ENCODE measurements at regions not wholly inside any gene's neighbourhood (a gene's known extent, or its start where the extent isn't known, plus 50 kb on each side); places are given as distances from the start of the nearest gene placed in this dataset.

GRCh38 chr6:137702791-137703424 is 164.2 kb upstream of the TNFAIP3 start:
- no peak overlapping the region for H2BK120ac ChIP-seq (ENCODE audit: low read depth, low read length, poor library complexity, severe bottlenecking)
- Mint-ChIP-seq H3K4me1 (peaks cover 3% of the 10 kb centered on the region in 2 experiments; a peak in 3 of 4 replicates), H3K27me3 (ENCODE audit: low read depth) (peaks cover 5% of the 10 kb centered on the region; the same call in 1 of the 2 replicates), H3K9me3 (no peaks in the 10 kb centered on the region), H3K4me3 (no peak overlapping the region), H3K27ac (no peak overlapping the region), H3K36me3 (ENCODE audit: insufficient read depth in 1 of 3, low read depth in 3 of 3) (no peaks in the 10 kb centered on the region)
- no peak overlapping the region for H3K23ac ChIP-seq (ENCODE audit: insufficient read length, low read depth, low read length)
- DNase-seq: no peak
- no peak overlapping the region for H4K8ac ChIP-seq (replicated peaks; ENCODE audit: insufficient read length, low read depth, low read length)
- no peaks in the 10 kb centered on the region for H3K4me1 ChIP-seq (ENCODE audit: insufficient read depth, low read length)
- H4K20me1 ChIP-seq (ENCODE audit: control insufficient read depth, insufficient read depth, insufficient read length): no peaks in the 10 kb centered on the region
- no peak overlapping the region for H3K14ac ChIP-seq (ENCODE audit: insufficient read depth, low read length)
- WGBS (ENCODE audit: extremely low coverage, insufficient read length, low lambda C conversion rate): no CpG with 5 or more reads among the region's 1 CpG
- no peak overlapping the region for H3K9ac ChIP-seq (ENCODE audit: extremely low read depth, insufficient read length, low read length)
- H2BK5ac ChIP-seq (ENCODE audit: insufficient read length, low read length): no peak overlapping the region
- H3K18ac ChIP-seq (ENCODE audit: insufficient read length, low read depth, low read length): no peak overlapping the region
- no peak for TF ChIP-seq CTCF (conservative IDR thresholded peaks at IDR 0.05)
- no peak overlapping the region for H2BK15ac ChIP-seq (ENCODE audit: low read depth, low read length)
- no peak overlapping the region for H2BK12ac ChIP-seq (ENCODE audit: insufficient read length, low read depth, low read length)
- no peak overlapping the region for H2BK20ac ChIP-seq (ENCODE audit: low read depth, low read length, poor library complexity, severe bottlenecking)
- no peaks in the 10 kb centered on the region for H3K23me2 ChIP-seq (ENCODE audit: insufficient read length, low read depth, low read length, poor library complexity, severe bottlenecking)
- H3T11ph ChIP-seq (ENCODE audit: low read length): no peak overlapping the region
- H4K91ac ChIP-seq (ENCODE audit: insufficient read length, low read depth, low read length): no peak overlapping the region
- no peaks in the 10 kb centered on the region for H3K9me3 ChIP-seq (ENCODE audit: control insufficient read depth, low read depth, low read length)
- no peaks in the 10 kb centered on the region for H3K79me2 ChIP-seq (ENCODE audit: insufficient read depth, low read length)
- no peak overlapping the region for H3K4ac ChIP-seq (ENCODE audit: low read depth, low read length)
- H3K27ac ChIP-seq (ENCODE audit: insufficient read length, low read depth, low read length): no peak overlapping the region
- no peaks in the 10 kb centered on the region for H3K79me1 ChIP-seq (ENCODE audit: insufficient read depth, low read depth, low read length, poor library complexity, severe bottlenecking)
- H3K56ac ChIP-seq (ENCODE audit: insufficient read length, low read depth, low read length): no peak overlapping the region
- H2AK5ac ChIP-seq (ENCODE audit: insufficient read length, low read length): no peak overlapping the region
- H3K27me3 ChIP-seq (ENCODE audit: insufficient read depth, low read length): no peaks in the 10 kb centered on the region
- H2AFZ ChIP-seq (ENCODE audit: low read length): no peak overlapping the region
- H4K5ac ChIP-seq (ENCODE audit: insufficient read length, low read depth, low read length): no peak overlapping the region
- no peak overlapping the region for H3K4me2 ChIP-seq (ENCODE audit: insufficient read depth, insufficient read length, low read length)

All from H9 (cell line).